ENCODE measurements at regions not wholly inside any gene's neighbourhood (a gene's known extent, or its start where the extent isn't known, plus 50 kb on each side); places are given as distances from the start of the nearest gene placed in this dataset.

DNA sequence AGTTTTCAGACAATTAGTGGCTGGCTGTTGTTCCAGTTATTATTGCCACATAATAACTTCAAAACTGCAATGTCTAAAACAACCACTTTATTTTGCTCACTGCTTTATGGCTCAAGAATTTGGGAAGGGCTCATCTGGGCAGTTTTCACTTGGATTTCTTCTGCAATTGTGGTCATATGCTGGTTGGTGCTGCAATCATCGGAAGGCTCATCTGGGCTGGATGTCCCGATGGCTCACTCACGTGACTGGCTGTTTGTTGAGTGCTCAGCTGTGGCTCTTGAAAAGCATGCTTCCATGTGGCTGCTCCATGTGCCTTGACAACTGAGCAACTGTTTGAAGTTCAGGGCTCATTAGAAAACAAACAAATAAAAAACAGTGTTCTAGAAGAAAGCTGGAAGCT lies 1032.5 kb downstream of the DTWD2 start:
- intact Hi-C loops (cut with DNase I): no loop called here
- 87 to 94% methylated on average over 3 of the region's 3 CpGs for WGBS, 2 donors
- no peak for ATAC-seq (ENCODE audit: low FRiP score)

DNA sequence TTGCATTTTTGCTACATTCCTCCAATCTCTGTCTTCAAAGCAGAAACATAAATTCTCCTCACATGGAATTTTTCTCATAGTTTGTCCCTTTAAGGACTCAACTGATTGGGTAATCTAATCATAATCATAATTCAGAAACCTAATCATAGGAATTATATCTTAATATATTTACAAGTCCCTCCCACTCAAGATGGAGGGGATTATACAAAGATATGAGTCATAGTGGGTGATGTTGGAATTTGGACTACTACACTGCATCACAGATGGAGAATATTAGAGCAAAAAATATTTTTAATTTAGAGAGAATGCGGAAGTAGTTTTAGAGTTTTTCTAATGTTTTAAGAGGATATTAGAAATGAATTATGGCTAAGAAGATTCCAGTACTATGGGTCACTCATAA lies 1034.0 kb downstream of the DTWD2 start:
- Histone ChIP-seq H3K27ac (ENCODE audit: low read depth in 1 of 2, low read length in 2 of 2) (no peak overlapping the region), H3K27me3 (ENCODE audit: control insufficient read depth in 1 of 2, insufficient read depth in 2 of 2, low read length in 1 of 2) (no peaks in the 10 kb centered on the region), H3K36me3 (ENCODE audit: control insufficient read depth in 1 of 2, insufficient read depth in 2 of 2, low read length in 1 of 2) (no peaks in the 10 kb centered on the region), H3K4me3 (ENCODE audit: low read length in 2 of 2) (no peak overlapping the region), H3K4me1 (ENCODE audit: control insufficient read depth in 1 of 2, insufficient read depth in 2 of 2, low read length in 2 of 2) (no peaks in the 10 kb centered on the region), H3K9me3 (ENCODE audit: control insufficient read depth, low read length) (no peaks in the 10 kb centered on the region)
- DNase-seq (no peak), ATAC-seq (ENCODE audit: low FRiP score) (no peak)
- intact Hi-C loops (cut with DNase I): no loop called here
- WGBS, 2 donors: 85% methylated on average over 1 of the region's 1 CpG

More for the DNA sequence above, 1032.5 kb downstream of the DTWD2 start:
- Histone ChIP-seq H3K27ac (ENCODE audit: low read depth in 1 of 2, low read length in 2 of 2) (no peak overlapping the region), H3K27me3 (ENCODE audit: control insufficient read depth in 1 of 2, insufficient read depth in 2 of 2, low read length in 1 of 2) (no peaks in the 10 kb centered on the region), H3K36me3 (ENCODE audit: control insufficient read depth in 1 of 2, insufficient read depth in 2 of 2, low read length in 1 of 2) (no peaks in the 10 kb centered on the region), H3K4me3 (ENCODE audit: low read length in 2 of 2) (no peak overlapping the region), H3K9me3 (ENCODE audit: control insufficient read depth, low read length) (no peaks in the 10 kb centered on the region), H3K4me1 (ENCODE audit: control insufficient read depth in 1 of 2, insufficient read depth in 2 of 2, low read length in 2 of 2) (no peaks in the 10 kb centered on the region)
- DNase-seq: no peak

DNA sequence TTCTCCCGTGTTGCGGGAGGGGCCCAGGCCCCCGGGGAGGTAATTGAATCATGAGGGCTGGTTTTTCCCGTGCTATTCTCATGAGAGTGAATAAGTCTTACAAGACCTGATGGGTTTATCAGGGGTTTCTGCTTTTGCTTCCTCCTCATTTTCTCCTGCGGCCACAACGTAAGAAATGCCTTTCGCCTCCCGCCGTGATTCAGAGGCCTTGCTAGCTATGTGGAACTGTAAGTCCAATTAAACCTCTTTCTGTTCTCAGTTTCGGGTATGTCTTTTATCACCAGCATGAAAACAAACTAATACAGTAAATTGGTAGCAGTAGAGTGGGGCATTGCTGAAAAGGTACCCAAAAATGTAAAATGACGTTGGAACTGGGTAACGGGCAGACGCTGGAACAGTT lies 1035.1 kb downstream of the DTWD2 start:
- Histone ChIP-seq H3K27me3 (ENCODE audit: control insufficient read depth in 1 of 2, insufficient read depth in 2 of 2, low read length in 1 of 2) (no peaks in the 10 kb centered on the region), H3K27ac (ENCODE audit: low read depth in 1 of 2, low read length in 2 of 2) (no peak overlapping the region), H3K36me3 (ENCODE audit: control insufficient read depth in 1 of 2, insufficient read depth in 2 of 2, low read length in 1 of 2) (no peaks in the 10 kb centered on the region), H3K4me1 (ENCODE audit: control insufficient read depth in 1 of 2, insufficient read depth in 2 of 2, low read length in 2 of 2) (no peaks in the 10 kb centered on the region), H3K9me3 (ENCODE audit: control insufficient read depth, low read length) (no peaks in the 10 kb centered on the region), H3K4me3 (ENCODE audit: low read length in 2 of 2) (no peak overlapping the region)
- DNase-seq (no peak), ATAC-seq (ENCODE audit: low FRiP score) (no peak)
- 93 to 96% methylated on average over 13 of the region's 13 CpGs for WGBS, 2 donors
- intact Hi-C loops (cut with DNase I): no loop called here

DNA sequence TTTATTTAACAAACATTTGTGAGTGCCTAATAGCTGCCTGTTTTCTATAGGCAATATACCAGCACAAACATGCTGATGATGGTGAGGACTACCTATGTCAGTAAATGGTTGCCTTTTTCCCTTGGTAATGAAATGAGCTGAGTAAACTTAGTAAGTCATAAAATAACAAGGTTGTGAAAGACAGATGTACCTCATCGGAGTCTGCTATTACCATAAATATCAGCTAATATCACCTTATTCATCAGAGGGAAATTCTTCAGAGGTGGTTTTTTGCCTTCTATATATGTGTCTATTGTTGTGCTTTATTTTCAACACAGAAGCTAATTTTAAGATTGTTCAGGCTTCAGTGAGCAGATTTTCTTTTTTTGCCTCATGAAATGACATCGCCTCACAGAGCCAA lies 1040.5 kb downstream of the DTWD2 start:
- no peak for ATAC-seq (ENCODE audit: low FRiP score)
- 64 to 68% methylated on average over 2 of the region's 2 CpGs for WGBS, 2 donors
- Histone ChIP-seq H3K36me3 (ENCODE audit: control insufficient read depth in 1 of 2, insufficient read depth in 2 of 2, low read length in 1 of 2) (no peaks in the 10 kb centered on the region), H3K9me3 (ENCODE audit: control insufficient read depth, low read length) (no peaks in the 10 kb centered on the region), H3K4me1 (ENCODE audit: control insufficient read depth in 1 of 2, insufficient read depth in 2 of 2, low read length in 2 of 2) (no peaks in the 10 kb centered on the region), H3K27me3 (ENCODE audit: control insufficient read depth in 1 of 2, insufficient read depth in 2 of 2, low read length in 1 of 2) (no peaks in the 10 kb centered on the region), H3K4me3 (ENCODE audit: low read length in 2 of 2) (no peak overlapping the region), H3K27ac (ENCODE audit: low read depth in 1 of 2, low read length in 2 of 2) (no peak overlapping the region)
- intact Hi-C loops (cut with DNase I): no loop called here
- no peak for DNase-seq

DNA sequence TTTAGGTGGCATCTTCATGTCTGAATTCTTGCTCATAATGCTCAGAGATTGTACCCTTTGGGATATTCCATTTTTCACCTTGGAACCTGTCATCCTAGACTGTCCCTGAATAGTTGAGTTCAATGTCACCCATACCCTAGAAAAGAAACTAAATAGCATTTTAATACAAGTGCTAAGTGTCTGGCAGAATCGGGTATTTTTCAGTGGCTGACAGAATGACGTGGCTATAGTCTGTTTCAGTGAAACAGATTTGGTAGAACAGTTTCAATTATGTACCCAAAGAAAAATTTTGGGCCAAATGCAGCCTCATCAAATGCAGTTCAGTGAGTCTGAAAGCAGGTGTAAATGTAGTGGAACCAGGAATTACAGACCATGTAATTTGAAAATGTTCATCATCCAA lies 1041.2 kb downstream of the DTWD2 start:
- ATAC-seq (ENCODE audit: low FRiP score): no peak
- Histone ChIP-seq H3K9me3 (ENCODE audit: control insufficient read depth, low read length) (no peaks in the 10 kb centered on the region), H3K27ac (ENCODE audit: low read depth in 1 of 2, low read length in 2 of 2) (no peak overlapping the region), H3K36me3 (ENCODE audit: control insufficient read depth in 1 of 2, insufficient read depth in 2 of 2, low read length in 1 of 2) (no peaks in the 10 kb centered on the region), H3K4me1 (ENCODE audit: control insufficient read depth in 1 of 2, insufficient read depth in 2 of 2, low read length in 2 of 2) (no peaks in the 10 kb centered on the region), H3K27me3 (ENCODE audit: control insufficient read depth in 1 of 2, insufficient read depth in 2 of 2, low read length in 1 of 2) (no peaks in the 10 kb centered on the region), H3K4me3 (ENCODE audit: low read length in 2 of 2) (no peak overlapping the region)
- DNase-seq: no peak
- intact Hi-C loops (cut with DNase I): no loop called here
- WGBS, 2 donors: 74 to 77% methylated on average over 2 of the region's 2 CpGs

DNA sequence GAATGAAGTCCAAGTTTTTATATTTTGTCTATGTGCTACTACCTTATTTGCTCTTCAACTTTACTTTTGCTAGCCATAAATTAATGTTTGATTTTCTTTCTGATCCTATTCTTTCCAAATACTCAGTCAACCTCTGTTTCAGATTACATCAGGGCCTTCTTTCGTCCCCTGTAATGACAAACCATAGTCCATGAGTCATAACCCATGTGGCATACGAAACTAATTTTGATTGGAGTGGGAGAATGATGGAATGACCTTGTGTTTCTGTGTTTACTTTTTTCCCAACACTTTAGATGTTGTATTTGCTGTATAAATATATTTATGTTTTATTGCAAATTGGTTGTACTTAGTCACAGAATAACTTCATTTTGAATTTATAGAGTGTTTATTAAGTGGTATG lies 1043.1 kb downstream of the DTWD2 start:
- intact Hi-C loops (cut with DNase I): no loop called here
- Histone ChIP-seq H3K9me3 (ENCODE audit: control insufficient read depth, low read length) (peaks cover 4% of the 10 kb centered on the region), H3K36me3 (ENCODE audit: control insufficient read depth in 1 of 2, insufficient read depth in 2 of 2, low read length in 1 of 2) (no peaks in the 10 kb centered on the region), H3K4me3 (ENCODE audit: low read length in 2 of 2) (no peak overlapping the region), H3K27ac (ENCODE audit: low read depth in 1 of 2, low read length in 2 of 2) (no peak overlapping the region), H3K27me3 (ENCODE audit: control insufficient read depth in 1 of 2, insufficient read depth in 2 of 2, low read length in 1 of 2) (no peaks in the 10 kb centered on the region), H3K4me1 (ENCODE audit: control insufficient read depth in 1 of 2, insufficient read depth in 2 of 2, low read length in 2 of 2) (no peaks in the 10 kb centered on the region)
- DNase-seq (no peak), ATAC-seq (ENCODE audit: low FRiP score) (no peak)
- WGBS, 2 donors: 49 to 73% methylated on average over 2 of the region's 2 CpGs

DNA sequence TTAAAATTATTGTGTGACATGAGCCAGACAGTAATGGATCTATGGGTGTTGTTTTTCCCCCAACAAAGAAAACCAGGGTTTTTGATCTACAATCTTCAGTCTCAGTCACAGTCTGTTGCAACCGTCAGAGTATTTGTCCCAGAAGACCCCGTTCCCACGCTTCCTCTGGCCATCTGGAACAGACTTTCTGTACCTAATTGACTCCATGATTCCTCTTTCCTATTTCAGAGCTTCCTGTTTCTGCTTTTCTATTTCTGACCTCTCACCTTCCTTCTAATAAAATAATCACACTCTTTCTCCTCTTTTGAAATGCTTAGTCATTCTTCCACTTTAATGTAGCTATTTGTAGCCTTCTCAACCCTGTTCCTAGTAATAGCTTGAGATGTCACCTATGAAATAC lies 1044.8 kb downstream of the DTWD2 start:
- no peaks in the 10 kb centered on the region for H3K4me1 ChIP-seq (ENCODE audit: control insufficient read depth in 1 of 2, insufficient read depth in 2 of 2, low read length in 2 of 2)
- no peak overlapping the region for H3K27ac ChIP-seq (ENCODE audit: low read depth in 1 of 2, low read length in 2 of 2)
- peaks cover 6% of the 10 kb centered on the region for H3K9me3 ChIP-seq (ENCODE audit: control insufficient read depth, low read length)
- H3K4me3 ChIP-seq (ENCODE audit: low read length in 2 of 2): no peak overlapping the region
- no peak for ATAC-seq (ENCODE audit: low FRiP score)
- intact Hi-C loops (cut with DNase I): no loop called here
- 37 to 39% methylated on average over 3 of the region's 3 CpGs for WGBS, 2 donors
- no peak for DNase-seq
- H3K36me3 ChIP-seq (ENCODE audit: control insufficient read depth in 1 of 2, insufficient read depth in 2 of 2, low read length in 1 of 2): no peaks in the 10 kb centered on the region
- no peaks in the 10 kb centered on the region for H3K27me3 ChIP-seq (ENCODE audit: control insufficient read depth in 1 of 2, insufficient read depth in 2 of 2, low read length in 1 of 2)

DNA sequence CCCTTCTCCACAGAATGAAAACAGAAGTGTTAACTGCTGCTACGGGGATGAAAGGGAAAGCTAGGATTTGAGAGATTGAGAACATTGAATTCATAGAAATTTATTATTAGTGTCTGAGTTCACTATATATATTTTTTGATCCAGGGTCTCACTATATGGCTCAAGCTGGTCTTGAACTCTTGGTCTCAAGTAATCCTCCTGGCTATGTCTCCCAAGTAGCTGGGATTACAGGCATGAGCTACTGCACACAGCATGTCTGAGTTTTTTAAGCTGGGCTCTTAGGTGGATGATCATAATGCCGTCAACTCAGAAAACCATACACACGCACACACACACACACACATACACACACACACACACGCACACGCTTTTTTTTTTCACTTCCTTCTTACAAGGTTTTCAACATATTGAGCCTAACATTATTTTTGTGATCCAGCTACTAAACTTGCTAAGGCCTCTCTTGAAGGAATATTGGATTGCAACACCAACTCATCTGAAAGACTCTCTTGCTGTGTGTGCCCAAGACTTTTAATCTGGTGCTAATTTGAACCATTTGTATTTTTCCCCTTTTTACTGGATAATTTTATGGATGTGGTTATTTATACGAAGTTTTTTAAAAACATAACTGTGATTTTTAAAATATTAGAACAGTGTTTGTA lies 1045.4 kb downstream of the DTWD2 start:
- DNase-seq (no peak), ATAC-seq (ENCODE audit: low FRiP score) (no peak)
- WGBS, 2 donors: 52 to 69% methylated on average over 6 of the region's 6 CpGs
- Histone ChIP-seq H3K9me3 (ENCODE audit: control insufficient read depth, low read length) (peaks cover 6% of the 10 kb centered on the region), H3K4me1 (ENCODE audit: control insufficient read depth in 1 of 2, insufficient read depth in 2 of 2, low read length in 2 of 2) (no peaks in the 10 kb centered on the region), H3K27me3 (ENCODE audit: control insufficient read depth in 1 of 2, insufficient read depth in 2 of 2, low read length in 1 of 2) (no peaks in the 10 kb centered on the region), H3K36me3 (ENCODE audit: control insufficient read depth in 1 of 2, insufficient read depth in 2 of 2, low read length in 1 of 2) (no peaks in the 10 kb centered on the region), H3K4me3 (ENCODE audit: low read length in 2 of 2) (no peak overlapping the region), H3K27ac (ENCODE audit: low read depth in 1 of 2, low read length in 2 of 2) (no peak overlapping the region)
- intact Hi-C loops (cut with DNase I): no loop called here

DNA sequence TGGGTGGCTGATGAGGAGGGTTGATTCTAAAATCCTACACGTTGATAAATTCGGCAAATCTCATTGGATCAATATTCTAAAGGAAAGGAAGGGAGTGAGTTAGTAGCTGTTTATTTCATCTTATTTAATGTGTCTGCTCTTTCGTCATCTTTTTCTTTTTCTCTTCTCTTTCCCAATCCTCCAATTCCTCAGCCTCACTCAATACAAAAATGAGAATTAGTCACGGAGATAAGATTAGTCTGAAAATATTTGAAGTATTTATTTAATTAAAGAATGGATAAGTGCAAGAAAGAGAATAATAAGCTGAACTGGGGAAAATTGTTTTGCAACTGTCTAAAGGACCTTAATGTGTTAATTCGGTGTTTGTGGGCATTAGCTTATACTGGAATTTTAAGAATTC lies 1095.1 kb downstream of the DTWD2 start:
- Histone ChIP-seq H3K27ac (ENCODE audit: low read depth in 1 of 2, low read length in 2 of 2) (no peak overlapping the region), H3K27me3 (ENCODE audit: control insufficient read depth in 1 of 2, insufficient read depth in 2 of 2, low read length in 1 of 2) (no peaks in the 10 kb centered on the region), H3K36me3 (ENCODE audit: control insufficient read depth in 1 of 2, insufficient read depth in 2 of 2, low read length in 1 of 2) (no peaks in the 10 kb centered on the region), H3K4me3 (ENCODE audit: low read length in 2 of 2) (no peak overlapping the region), H3K4me1 (ENCODE audit: control insufficient read depth in 1 of 2, insufficient read depth in 2 of 2, low read length in 2 of 2) (no peaks in the 10 kb centered on the region), H3K9me3 (ENCODE audit: control insufficient read depth, low read length) (no peaks in the 10 kb centered on the region)
- intact Hi-C loops (cut with DNase I): no loop called here
- ATAC-seq (ENCODE audit: low FRiP score) (no peak), DNase-seq (no peak)
- WGBS, 2 donors: 76 to 79% methylated on average over 5 of the region's 5 CpGs

Measured in aorta (tissue), 5 donors.